HepG2 (cell line): ENCODE measurements at regions not wholly inside any gene's neighbourhood (a gene's known extent, or its start where the extent isn't known, plus 50 kb on each side); places are given as distances from the start of the nearest gene placed in this dataset.
A peak's percentile ranks its signal among the peaks of the same experiment; 100 is the strongest.

Experiments used
- CBX5 ChIP-seq: sonication (generic); formaldehyde crosslinking; IDR thresholded peaks from 2 replicates; pipeline ENCODE4 v1.4.0; 2020; ENCODE audit warnings: missing genetic modification reagents, borderline replicate concordance
- FOXP1 ChIP-seq, 2 experiments: fragments of 450-650 bp in 1 of 2; IDR thresholded peaks; 2 replicates each; pipeline ENCODE4 v1.6.1; 2017 to 2018; ENCODE audit warnings: antibody characterized with exemption in 1 of 2
- GFI1 ChIP-seq: sonication (generic); formaldehyde crosslinking; IDR thresholded peaks from 2 replicates; pipeline ENCODE4 v1.5.0; 2020; ENCODE audit warnings: missing genetic modification reagents, mild to moderate bottlenecking, borderline replicate concordance
- HOXA3 ChIP-seq: sonication (generic); formaldehyde crosslinking; IDR thresholded peaks from 2 replicates; pipeline ENCODE4 v1.5.0; 2020; ENCODE audit warnings: missing genetic modification reagents
- NFIC ChIP-seq: IDR thresholded peaks from 2 replicates; pipeline ENCODE4 v1.6.1; 2012; ENCODE audit warnings: mild to moderate bottlenecking, low read length, inconsistent platforms
- THRA ChIP-seq: sonication (generic); formaldehyde crosslinking; IDR thresholded peaks from 2 replicates; pipeline ENCODE4 v1.4.0; 2020; ENCODE audit warnings: missing genetic modification reagents, borderline replicate concordance
- ZNF737 ChIP-seq: sonication (generic); formaldehyde crosslinking; IDR thresholded peaks from 2 replicates; pipeline ENCODE4 v1.5.0; 2020; ENCODE audit warnings: missing genetic modification reagents, mild to moderate bottlenecking, borderline replicate concordance
- TF ChIP-seq, protein P1 (sequence below): sonication (generic); formaldehyde crosslinking; IDR thresholded peaks from 2 replicates; pipeline ENCODE4 v1.9.0; 2021; ENCODE audit warnings: mild to moderate bottlenecking, missing genetic modification reagents
- TF ChIP-seq, protein P2 (sequence below): sonication (generic); formaldehyde crosslinking; conservative IDR thresholded peaks from 2 replicates; pipeline ENCODE4 v1.4.0; 2020; ENCODE audit warnings: missing genetic modification reagents
- TF ChIP-seq, protein P3 (sequence below): sonication (generic); formaldehyde crosslinking; IDR thresholded peaks from 2 replicates; pipeline ENCODE4 v1.5.1; 2020; ENCODE audit warnings: mild to moderate bottlenecking, missing genetic modification reagents
- TF ChIP-seq, protein P4 (sequence below): sonication (generic); formaldehyde crosslinking; IDR thresholded peaks from 2 replicates; pipeline ENCODE4 v1.4.0; 2020; ENCODE audit warnings: missing genetic modification reagents

GRCh38 chr6:168895102-168895812, 358.4 kb downstream of the THBS2 start (continued):
- TF ChIP-seq, protein P1, sequence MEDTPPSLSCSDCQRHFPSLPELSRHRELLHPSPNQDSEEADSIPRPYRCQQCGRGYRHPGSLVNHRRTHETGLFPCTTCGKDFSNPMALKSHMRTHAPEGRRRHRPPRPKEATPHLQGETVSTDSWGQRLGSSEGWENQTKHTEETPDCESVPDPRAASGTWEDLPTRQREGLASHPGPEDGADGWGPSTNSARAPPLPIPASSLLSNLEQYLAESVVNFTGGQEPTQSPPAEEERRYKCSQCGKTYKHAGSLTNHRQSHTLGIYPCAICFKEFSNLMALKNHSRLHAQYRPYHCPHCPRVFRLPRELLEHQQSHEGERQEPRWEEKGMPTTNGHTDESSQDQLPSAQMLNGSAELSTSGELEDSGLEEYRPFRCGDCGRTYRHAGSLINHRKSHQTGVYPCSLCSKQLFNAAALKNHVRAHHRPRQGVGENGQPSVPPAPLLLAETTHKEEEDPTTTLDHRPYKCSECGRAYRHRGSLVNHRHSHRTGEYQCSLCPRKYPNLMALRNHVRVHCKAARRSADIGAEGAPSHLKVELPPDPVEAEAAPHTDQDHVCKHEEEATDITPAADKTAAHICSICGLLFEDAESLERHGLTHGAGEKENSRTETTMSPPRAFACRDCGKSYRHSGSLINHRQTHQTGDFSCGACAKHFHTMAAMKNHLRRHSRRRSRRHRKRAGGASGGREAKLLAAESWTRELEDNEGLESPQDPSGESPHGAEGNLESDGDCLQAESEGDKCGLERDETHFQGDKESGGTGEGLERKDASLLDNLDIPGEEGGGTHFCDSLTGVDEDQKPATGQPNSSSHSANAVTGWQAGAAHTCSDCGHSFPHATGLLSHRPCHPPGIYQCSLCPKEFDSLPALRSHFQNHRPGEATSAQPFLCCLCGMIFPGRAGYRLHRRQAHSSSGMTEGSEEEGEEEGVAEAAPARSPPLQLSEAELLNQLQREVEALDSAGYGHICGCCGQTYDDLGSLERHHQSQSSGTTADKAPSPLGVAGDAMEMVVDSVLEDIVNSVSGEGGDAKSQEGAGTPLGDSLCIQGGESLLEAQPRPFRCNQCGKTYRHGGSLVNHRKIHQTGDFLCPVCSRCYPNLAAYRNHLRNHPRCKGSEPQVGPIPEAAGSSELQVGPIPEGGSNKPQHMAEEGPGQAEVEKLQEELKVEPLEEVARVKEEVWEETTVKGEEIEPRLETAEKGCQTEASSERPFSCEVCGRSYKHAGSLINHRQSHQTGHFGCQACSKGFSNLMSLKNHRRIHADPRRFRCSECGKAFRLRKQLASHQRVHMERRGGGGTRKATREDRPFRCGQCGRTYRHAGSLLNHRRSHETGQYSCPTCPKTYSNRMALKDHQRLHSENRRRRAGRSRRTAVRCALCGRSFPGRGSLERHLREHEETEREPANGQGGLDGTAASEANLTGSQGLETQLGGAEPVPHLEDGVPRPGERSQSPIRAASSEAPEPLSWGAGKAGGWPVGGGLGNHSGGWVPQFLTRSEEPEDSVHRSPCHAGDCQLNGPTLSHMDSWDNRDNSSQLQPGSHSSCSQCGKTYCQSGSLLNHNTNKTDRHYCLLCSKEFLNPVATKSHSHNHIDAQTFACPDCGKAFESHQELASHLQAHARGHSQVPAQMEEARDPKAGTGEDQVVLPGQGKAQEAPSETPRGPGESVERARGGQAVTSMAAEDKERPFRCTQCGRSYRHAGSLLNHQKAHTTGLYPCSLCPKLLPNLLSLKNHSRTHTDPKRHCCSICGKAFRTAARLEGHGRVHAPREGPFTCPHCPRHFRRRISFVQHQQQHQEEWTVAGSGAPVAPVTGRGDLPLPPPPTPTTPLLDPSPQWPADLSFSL (CRISPR knock-in tag), result 0 out of 2 replicates have a peak, but pooled peaks have one; percentile 43
- TF ChIP-seq GFI1 (CRISPR knock-in tag) (0 out of 2 replicates have a peak, but pooled peaks have one; percentile 15), FOXP1 (IDR thresholded peaks at IDR 0.05) (no peak), FOXP1 (CRISPR knock-in tag; IDR thresholded peaks at IDR 0.05) (0 out of 2 replicates have a peak, but pooled peaks have one; percentile 7), HOXA3 (CRISPR knock-in tag) (peak; percentile 46; the same call in 1 of the 2 replicates), THRA (0 out of 2 replicates have a peak, but pooled peaks have one; percentile 20), CBX5 (CRISPR knock-in tag) (peak; percentile 76; the same call in 1 of the 2 replicates), ZNF737 (CRISPR knock-in tag) (no peak), NFIC (0 out of 2 replicates have a peak, but pooled peaks have one; percentile 15)
- TF ChIP-seq, protein P2, sequence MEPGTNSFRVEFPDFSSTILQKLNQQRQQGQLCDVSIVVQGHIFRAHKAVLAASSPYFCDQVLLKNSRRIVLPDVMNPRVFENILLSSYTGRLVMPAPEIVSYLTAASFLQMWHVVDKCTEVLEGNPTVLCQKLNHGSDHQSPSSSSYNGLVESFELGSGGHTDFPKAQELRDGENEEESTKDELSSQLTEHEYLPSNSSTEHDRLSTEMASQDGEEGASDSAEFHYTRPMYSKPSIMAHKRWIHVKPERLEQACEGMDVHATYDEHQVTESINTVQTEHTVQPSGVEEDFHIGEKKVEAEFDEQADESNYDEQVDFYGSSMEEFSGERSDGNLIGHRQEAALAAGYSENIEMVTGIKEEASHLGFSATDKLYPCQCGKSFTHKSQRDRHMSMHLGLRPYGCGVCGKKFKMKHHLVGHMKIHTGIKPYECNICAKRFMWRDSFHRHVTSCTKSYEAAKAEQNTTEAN (CRISPR knock-in tag), result no peak
- TF ChIP-seq, protein P3, sequence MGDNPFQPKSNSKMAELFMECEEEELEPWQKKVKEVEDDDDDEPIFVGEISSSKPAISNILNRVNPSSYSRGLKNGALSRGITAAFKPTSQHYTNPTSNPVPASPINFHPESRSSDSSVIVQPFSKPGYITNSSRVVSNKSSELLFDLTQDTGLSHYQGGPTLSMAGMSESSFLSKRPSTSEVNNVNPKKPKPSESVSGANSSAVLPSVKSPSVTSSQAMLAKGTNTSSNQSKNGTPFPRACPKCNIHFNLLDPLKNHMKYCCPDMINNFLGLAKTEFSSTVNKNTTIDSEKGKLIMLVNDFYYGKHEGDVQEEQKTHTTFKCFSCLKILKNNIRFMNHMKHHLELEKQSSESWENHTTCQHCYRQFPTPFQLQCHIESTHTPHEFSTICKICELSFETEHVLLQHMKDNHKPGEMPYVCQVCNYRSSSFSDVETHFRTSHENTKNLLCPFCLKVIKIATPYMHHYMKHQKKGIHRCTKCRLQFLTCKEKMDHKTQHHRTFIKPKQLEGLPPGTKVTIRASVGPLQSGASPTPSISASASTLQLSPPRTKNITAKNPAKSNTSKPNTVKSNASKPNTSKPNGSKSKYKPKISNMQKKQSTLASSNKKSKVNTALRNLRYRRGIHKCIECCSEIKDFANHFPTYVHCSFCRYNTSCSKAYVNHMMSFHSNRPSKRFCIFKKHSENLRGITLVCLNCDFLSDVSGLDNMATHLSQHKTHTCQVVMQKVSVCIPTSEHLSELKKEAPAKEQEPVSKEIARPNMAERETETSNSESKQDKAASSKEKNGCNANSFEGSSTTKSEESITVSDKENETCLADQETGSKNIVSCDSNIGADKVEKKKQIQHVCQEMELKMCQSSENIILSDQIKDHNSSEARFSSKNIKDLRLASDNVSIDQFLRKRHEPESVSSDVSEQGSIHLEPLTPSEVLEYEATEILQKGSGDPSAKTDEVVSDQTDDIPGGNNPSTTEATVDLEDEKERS, result 0 out of 2 replicates have a peak, but pooled peaks have one; percentile 24
- TF ChIP-seq, protein P4, sequence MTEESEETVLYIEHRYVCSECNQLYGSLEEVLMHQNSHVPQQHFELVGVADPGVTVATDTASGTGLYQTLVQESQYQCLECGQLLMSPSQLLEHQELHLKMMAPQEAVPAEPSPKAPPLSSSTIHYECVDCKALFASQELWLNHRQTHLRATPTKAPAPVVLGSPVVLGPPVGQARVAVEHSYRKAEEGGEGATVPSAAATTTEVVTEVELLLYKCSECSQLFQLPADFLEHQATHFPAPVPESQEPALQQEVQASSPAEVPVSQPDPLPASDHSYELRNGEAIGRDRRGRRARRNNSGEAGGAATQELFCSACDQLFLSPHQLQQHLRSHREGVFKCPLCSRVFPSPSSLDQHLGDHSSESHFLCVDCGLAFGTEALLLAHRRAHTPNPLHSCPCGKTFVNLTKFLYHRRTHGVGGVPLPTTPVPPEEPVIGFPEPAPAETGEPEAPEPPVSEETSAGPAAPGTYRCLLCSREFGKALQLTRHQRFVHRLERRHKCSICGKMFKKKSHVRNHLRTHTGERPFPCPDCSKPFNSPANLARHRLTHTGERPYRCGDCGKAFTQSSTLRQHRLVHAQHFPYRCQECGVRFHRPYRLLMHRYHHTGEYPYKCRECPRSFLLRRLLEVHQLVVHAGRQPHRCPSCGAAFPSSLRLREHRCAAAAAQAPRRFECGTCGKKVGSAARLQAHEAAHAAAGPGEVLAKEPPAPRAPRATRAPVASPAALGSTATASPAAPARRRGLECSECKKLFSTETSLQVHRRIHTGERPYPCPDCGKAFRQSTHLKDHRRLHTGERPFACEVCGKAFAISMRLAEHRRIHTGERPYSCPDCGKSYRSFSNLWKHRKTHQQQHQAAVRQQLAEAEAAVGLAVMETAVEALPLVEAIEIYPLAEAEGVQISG (CRISPR knock-in tag), result peak; percentile 84
